K562 (cell line): ENCODE measurements at regions not wholly inside any gene's neighbourhood (a gene's known extent, or its start where the extent isn't known, plus 50 kb on each side); places are given as distances from the start of the nearest gene placed in this dataset.

Source experiments
- ATAC-seq: fragments of 200-7000 bp; cut with Tn5 transposase; 3 replicates; pipeline ENCODE4 v1.9.1; 2020; ENCODE audit warnings: moderate library complexity
- BruUV-seq: library from RNA; stranded (reverse); fragments of 400-500 nt; replicated peaks from 2 replicates; lab custom pipeline; 2021; lab: Mats Ljungman, UMichigan
- CTCF ChIA-PET: fragments of 300-600 bp; formaldehyde crosslinking; extraction: SDS; loops from one replicate; lab custom pipeline; 2021; ENCODE audit warnings: low intra/inter-chr PET ratio; lab: Yijun Ruan, JAX
- POLR2A ChIA-PET: fragments of 300-600, 350-650 bp; sonication (Branson Sonifier 250); formaldehyde crosslinking; extraction: SDS; loops from one replicate; lab custom pipeline; 2021; ENCODE audit warnings: antibody characterized with exemption, inconsistent platforms; lab: Yijun Ruan, JAX
- DNase-seq, 4 experiments: peaks; one replicate each; pipeline versions ENCODE4 v3.0.0 to v3.0.0-alpha.2; 2011 to 2018; ENCODE audit warnings: low spot score in 3 of 4, mixed read lengths in 3 of 4; ENCODE audit errors: extremely low read depth in 1 of 4
- FAIRE-seq: peaks from 2 replicates; lab custom pipeline; 2011; peaks lifted over from hg19 to GRCh38; lab: Jason Lieb, UNC
- H2AFZ ChIP-seq: 2 replicates; pipeline ENCODE4 v1.6.0; 2011; ENCODE audit warnings: low read depth, low read length, control low read depth, inconsistent platforms
- H3K27ac ChIP-seq: fragments of 200-600 bp; 3 replicates; pipeline ENCODE4 v1.8.0; 2011; ENCODE audit warnings: low read depth, mild to moderate bottlenecking, control low read depth, inconsistent platforms, low read length, moderate library complexity, mixed read lengths; ENCODE audit errors: extremely low read depth
- H3K27me3 ChIP-seq, 2 experiments: fragments of 300-600 bp in 1 of 2; 2 replicates in 1 of 2; 3 replicates in 1 of 2; pipeline versions ENCODE4 v1.6.0 to v1.8.0; 2011; ENCODE audit warnings: inconsistent platforms in 2 of 2, low read length in 2 of 2, mild to moderate bottlenecking in 1 of 2, mixed read lengths in 1 of 2, moderate library complexity in 1 of 2; ENCODE audit not compliant: control insufficient read depth in 2 of 2, insufficient read depth in 2 of 2
- H3K36me3 ChIP-seq: fragments of 300-600 bp; 3 replicates; pipeline ENCODE4 v1.8.0; 2011; ENCODE audit warnings: mild to moderate bottlenecking, low read length, inconsistent platforms; ENCODE audit not compliant: control insufficient read depth, insufficient read depth
- H3K4me1 ChIP-seq, 2 experiments: fragments of 200-600 bp in 1 of 2; replicated peaks in 1 of 2; 2 replicates in 1 of 2; 3 replicates in 1 of 2; pipeline versions ENCODE4 v1.5.1 to v1.8.0; 2011; ENCODE audit warnings: inconsistent platforms in 2 of 2, low read length in 2 of 2, mild to moderate bottlenecking in 1 of 2, mixed read lengths in 1 of 2, moderate library complexity in 1 of 2; ENCODE audit not compliant: control insufficient read depth in 2 of 2, insufficient read depth in 2 of 2
- H3K4me2 ChIP-seq: 2 replicates; pipeline ENCODE4 v1.6.1; 2011; ENCODE audit warnings: low read length, control low read depth, inconsistent platforms, mixed read lengths; ENCODE audit not compliant: insufficient read depth
- H3K4me3 ChIP-seq: fragments of 200-600 bp; sonication (generic), shearing (Covaris generic); 2 replicates; pipeline ENCODE4 v1.5.1; 2016; ENCODE audit warnings: control low read depth, inconsistent platforms
- H3K79me2 ChIP-seq: fragments of 200-600 bp; 3 replicates; pipeline ENCODE4 v1.8.0; 2011; ENCODE audit warnings: low read length, inconsistent platforms; ENCODE audit not compliant: control insufficient read depth, insufficient read depth
- H3K9ac ChIP-seq, 2 experiments: 2 replicates each; pipeline versions ENCODE4 v1.6.0 to v1.6.1; 2011; ENCODE audit warnings: low read depth in 2 of 2, low read length in 2 of 2, control low read depth in 1 of 2, inconsistent platforms in 1 of 2, mild to moderate bottlenecking in 1 of 2, mixed read lengths in 1 of 2; ENCODE audit not compliant: insufficient read depth in 1 of 2
- H3K9me1 ChIP-seq: one replicate; pipeline ENCODE4 v1.6.0; 2011; ENCODE audit warnings: inconsistent platforms, mild to moderate bottlenecking, low read length, moderate library complexity; ENCODE audit not compliant: control insufficient read depth, insufficient read depth
- H3K9me3 ChIP-seq: replicated peaks from 2 replicates; pipeline ENCODE4 v1.5.1; 2011; ENCODE audit warnings: low read depth, low read length, inconsistent platforms; ENCODE audit not compliant: control insufficient read depth, insufficient read depth
- H4K20me1 ChIP-seq: replicated peaks from 2 replicates; pipeline ENCODE4 v1.6.1; 2011; ENCODE audit warnings: low read length, inconsistent platforms, mixed read lengths; ENCODE audit not compliant: control insufficient read depth, insufficient read depth
- BRCA1 ChIP-seq, 2 experiments: fragments of 450-650 bp in 1 of 2; sonication (generic) in 1 of 2; formaldehyde crosslinking in 1 of 2; IDR thresholded peaks; 2 replicates each; pipeline versions ENCODE4 v1.5.0 to v1.6.1; 2017 to 2020; ENCODE audit warnings: mild to moderate bottlenecking in 1 of 2, missing genetic modification reagents in 1 of 2
- CSDE1 ChIP-seq, 2 experiments: fragments of 450-650 bp; IDR thresholded peaks; 2 replicates each; pipeline ENCODE4 v1.6.1; 2016; ENCODE audit warnings: mild to moderate bottlenecking in 1 of 2
- DDX20 ChIP-seq: fragments of 450-650 bp; IDR thresholded peaks from 2 replicates; pipeline ENCODE4 v1.6.1; 2016; ENCODE audit warnings: missing genetic modification characterization, low read depth, mild to moderate bottlenecking, missing compliant biosample characterization, moderate library complexity
- FUS ChIP-seq: fragments of 200-400 bp; formaldehyde crosslinking; optimal IDR thresholded peaks from 2 replicates; pipeline ENCODE3; 2017; ENCODE audit warnings: low read depth, low read length
- HEY1 ChIP-seq: fragments of 250-450 bp; sonication (Bioruptor Pico); IDR thresholded peaks from 2 replicates; pipeline ENCODE4 v1.5.0; 2020; ENCODE audit warnings: mild to moderate bottlenecking, moderate library complexity, borderline replicate concordance
- KLF16 ChIP-seq: IDR thresholded peaks from 2 replicates; pipeline ENCODE4 v1.6.1; 2016; ENCODE audit warnings: antibody characterized with exemption
- NBN ChIP-seq: fragments of 450-650 bp; IDR thresholded peaks from 2 replicates; pipeline ENCODE4 v1.6.1; 2016; ENCODE audit warnings: low read depth, mild to moderate bottlenecking
- PHB2 ChIP-seq: fragments of 450-650 bp; IDR thresholded peaks from 2 replicates; pipeline ENCODE4 v1.6.1; 2017; ENCODE audit warnings: low read depth
- RUNX1 ChIP-seq: sonication (generic); IDR thresholded peaks from 2 replicates; pipeline ENCODE4 v1.6.1; 2016; ENCODE audit warnings: antibody characterized with exemption, low read depth
- TAL1 ChIP-seq: fragments of 450-650 bp; IDR thresholded peaks from 2 replicates; pipeline ENCODE4 v1.6.1; 2016; ENCODE audit warnings: mild to moderate bottlenecking
- ZNF24 ChIP-seq: fragments of 450-650 bp; IDR thresholded peaks from 2 replicates; pipeline ENCODE4 v1.6.1; 2016
- WGBS: fragments of 100-300 bp; shearing (Covaris generic); methylation state at CpG from one replicate; pipeline ENCODE4 v1.1.6; 2016; ENCODE audit warnings: low coverage, mixed read lengths; ENCODE audit not compliant: insufficient coverage; ENCODE audit errors: missing lambda C conversion rate; 5-methylcytosine and 5-hydroxymethylcytosine counted together
- in situ Hi-C: fragments of 300-500 bp; cut with MboI; formaldehyde crosslinking; loops from 4 replicates; pipeline ENCODE4 v1.15.0; 2018; ENCODE audit warnings: inconsistent platforms, mixed read lengths
- intact Hi-C: fragments of 100-400 bp; cut with micrococcal nuclease; formaldehyde crosslinking; loops from 2 replicates; pipeline ENCODE4 v1.14.2; 2022
- TF ChIP-seq, protein P1 (sequence below), 3 experiments: IDR thresholded peaks in 2 of 3; conservative IDR thresholded peaks in 1 of 3; 2 replicates each; pipeline ENCODE4 v1.5.1; 2011 to 2012; ENCODE audit warnings: low read length in 3 of 3, mild to moderate bottlenecking in 3 of 3, control low read depth in 2 of 3, improper control_type of control experiment in 1 of 3, inconsistent platforms in 1 of 3, low read depth in 1 of 3, mixed read lengths in 1 of 3, moderate library complexity in 1 of 3; ENCODE audit not compliant: insufficient read depth in 2 of 3

DNA sequence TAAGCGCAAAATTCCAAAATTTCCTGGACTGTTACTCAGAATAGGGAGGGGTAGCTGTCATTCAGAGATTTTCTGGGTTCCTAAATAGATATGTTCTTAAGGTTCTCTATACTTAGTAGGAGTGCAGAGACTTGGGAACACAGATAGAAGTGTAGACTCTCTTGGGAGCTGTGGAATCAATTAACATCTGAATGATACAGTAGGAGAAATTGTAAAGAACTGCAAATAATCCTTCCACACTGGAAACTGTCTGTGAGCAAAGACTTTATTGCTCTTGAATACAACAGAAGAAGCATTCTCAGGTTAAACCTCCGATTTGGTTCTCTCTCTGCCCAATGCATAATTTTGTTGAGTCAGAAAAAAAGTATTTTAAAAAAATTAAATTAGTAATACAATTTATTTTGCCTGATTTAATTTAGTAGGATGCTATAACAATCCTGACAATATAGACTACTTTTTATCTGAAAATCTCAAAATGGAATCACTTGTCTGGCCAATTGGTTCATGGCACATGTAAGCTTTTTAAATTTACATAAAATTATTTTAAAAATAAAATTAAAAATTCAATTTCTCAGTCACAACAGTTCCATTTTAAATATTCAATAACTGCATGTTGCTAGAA lies 1754.3 kb downstream of the PLA2G4A start (continued):
- TF ChIP-seq BRCA1 (IDR thresholded peaks at IDR 0.05) (no peak), BRCA1 (CRISPR knock-in tag; IDR thresholded peaks at IDR 0.05) (no peak), RUNX1 (no peak), FUS (no peak), KLF16 (no peak), TAL1 (no peak), ZNF24 (no peak), HEY1 (CRISPR knock-in tag) (no peak)
- TF ChIP-seq, protein P1, sequence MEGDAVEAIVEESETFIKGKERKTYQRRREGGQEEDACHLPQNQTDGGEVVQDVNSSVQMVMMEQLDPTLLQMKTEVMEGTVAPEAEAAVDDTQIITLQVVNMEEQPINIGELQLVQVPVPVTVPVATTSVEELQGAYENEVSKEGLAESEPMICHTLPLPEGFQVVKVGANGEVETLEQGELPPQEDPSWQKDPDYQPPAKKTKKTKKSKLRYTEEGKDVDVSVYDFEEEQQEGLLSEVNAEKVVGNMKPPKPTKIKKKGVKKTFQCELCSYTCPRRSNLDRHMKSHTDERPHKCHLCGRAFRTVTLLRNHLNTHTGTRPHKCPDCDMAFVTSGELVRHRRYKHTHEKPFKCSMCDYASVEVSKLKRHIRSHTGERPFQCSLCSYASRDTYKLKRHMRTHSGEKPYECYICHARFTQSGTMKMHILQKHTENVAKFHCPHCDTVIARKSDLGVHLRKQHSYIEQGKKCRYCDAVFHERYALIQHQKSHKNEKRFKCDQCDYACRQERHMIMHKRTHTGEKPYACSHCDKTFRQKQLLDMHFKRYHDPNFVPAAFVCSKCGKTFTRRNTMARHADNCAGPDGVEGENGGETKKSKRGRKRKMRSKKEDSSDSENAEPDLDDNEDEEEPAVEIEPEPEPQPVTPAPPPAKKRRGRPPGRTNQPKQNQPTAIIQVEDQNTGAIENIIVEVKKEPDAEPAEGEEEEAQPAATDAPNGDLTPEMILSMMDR (IDR thresholded peaks at IDR 0.05 in 2 of 3, conservative IDR thresholded peaks at IDR 0.05 in 1 of 3; ENCODE audit: insufficient read depth in 2 of 3, low read depth in 1 of 3, low read length in 3 of 3) = no peak

DNA sequence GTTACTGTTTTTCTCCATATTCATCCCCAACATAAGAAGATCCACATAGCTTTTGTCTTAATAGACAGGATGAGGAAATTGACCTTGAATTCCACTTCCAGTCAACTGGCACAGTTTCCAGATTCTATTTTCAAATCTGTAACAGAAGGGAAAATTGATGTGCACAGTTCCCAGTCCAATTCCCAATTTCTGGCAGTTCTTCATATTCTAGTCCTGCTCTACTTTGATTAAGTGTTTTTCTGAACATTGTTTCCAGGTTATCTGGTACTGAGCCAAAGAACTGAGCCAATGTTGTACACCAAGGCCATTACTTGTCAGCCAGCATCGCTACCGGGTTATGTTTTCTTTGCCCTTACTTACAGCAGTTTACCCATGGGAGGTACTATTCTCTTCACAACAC lies 1755.4 kb downstream of the PLA2G4A start:
- Histone ChIP-seq H3K4me3 (no peak overlapping the region), H3K36me3 (no peaks in the 10 kb centered on the region), H3K9me3 (no peaks in the 10 kb centered on the region), H3K4me2 (no peak overlapping the region), H3K9me1 (no peaks in the 10 kb centered on the region), H3K79me2 (no peaks in the 10 kb centered on the region), H3K27ac (no peak overlapping the region), H3K27me3 (no peaks in the 10 kb centered on the region), H3K4me1 (no peaks in the 10 kb centered on the region), H3K9ac (no peak overlapping the region), H2AFZ (no peak overlapping the region), H4K20me1 (no peaks in the 10 kb centered on the region)
- ChIA-PET POLR2A (no interaction called here), CTCF (no interaction called here)
- in situ Hi-C loops = no loop called here
- FAIRE-seq = no peak
- no peak for TF ChIP-seq PHB2
- TF ChIP-seq NBN = no peak
- no peak for TF ChIP-seq DDX20
- no peak for TF ChIP-seq CSDE1 (IDR thresholded peaks at IDR 0.05)
- intact Hi-C loops = no loop called here
- BruUV-seq = no TSS peak
- WGBS = 0% methylated on average over 2 of the region's 2 CpGs
- ATAC-seq = no peak
- no peak for DNase-seq
